Activated CD8-positive, alpha-beta memory T cell treated with anti-CD3 and anti-CD28 coated beads, Interleukin-2, amount 10 ng/mL, durations not matched to agents 7 days and 5 days (primary cell): ENCODE measurements at regions not wholly inside any gene's neighbourhood (a gene's known extent, or its start where the extent isn't known, plus 50 kb on each side); places are given as distances from the start of the nearest gene placed in this dataset.

Source experiments
- ATAC-seq: fragments of 150-1000 bp; cut with Tn5 transposase; one replicate; pipeline ENCODE4 v1.10.0; 2021; ENCODE audit warnings: moderate library complexity
- CTCF ChIA-PET: fragments of 350-600 bp; sonication (Branson Sonifier 250); formaldehyde crosslinking; loops from one replicate; lab custom pipeline; 2021; ENCODE audit warnings: antibody characterized with exemption; lab: Charles Lee
- DNase-seq: peaks from one replicate; pipeline ENCODE4 v3.0.0-alpha.2; 2020
- H3K27ac Mint-ChIP-seq: one replicate; pipeline ENCODE4 v1.8.0; 2021; ENCODE audit warnings: mild to moderate bottlenecking, mixed read lengths
- H3K27me3 Mint-ChIP-seq: one replicate; pipeline ENCODE4 v1.8.0; 2021; ENCODE audit warnings: mixed read lengths
- H3K36me3 Mint-ChIP-seq: one replicate; pipeline ENCODE4 v1.8.0; 2021; ENCODE audit warnings: mild to moderate bottlenecking, mixed read lengths
- H3K4me1 Mint-ChIP-seq: one replicate; pipeline ENCODE4 v1.8.0; 2021; ENCODE audit warnings: mixed read lengths
- H3K4me3 Mint-ChIP-seq: one replicate; pipeline ENCODE4 v1.8.0; 2021; ENCODE audit warnings: mild to moderate bottlenecking, moderate library complexity, mixed read lengths
- H3K9me3 Mint-ChIP-seq: one replicate; pipeline ENCODE4 v1.8.0; 2022; ENCODE audit warnings: low read depth, mixed read lengths

GRCh38 chrX:150234126-150234525 lies 129.0 kb upstream of the MAMLD1 start:
- Mint-ChIP-seq H3K36me3 (no peaks in the 10 kb centered on the region), H3K27me3 (no peaks in the 10 kb centered on the region), H3K27ac (no peak overlapping the region), H3K4me1 (no peaks in the 10 kb centered on the region), H3K4me3 (no peak overlapping the region), H3K9me3 (no peaks in the 10 kb centered on the region)
- DNase-seq (no peak), ATAC-seq (no peak)
- CTCF ChIA-PET = no interaction called here

- Mint-ChIP-seq H3K4me3 (no peak overlapping the region), H3K27ac (no peak overlapping the region), H3K9me3 (no peaks in the 10 kb centered on the region), H3K27me3 (no peaks in the 10 kb centered on the region), H3K36me3 (no peaks in the 10 kb centered on the region), H3K4me1 (no peaks in the 10 kb centered on the region)
- no peak for ATAC-seq
- no peak for DNase-seq
- CTCF ChIA-PET = no interaction called here
These were observed 126.8 kb upstream of the MAMLD1 start for GRCh38 chrX:150236327-150236726.

- CTCF ChIA-PET = interaction anchor here (1.2 kb wide), 1 partner anchor 15 kb away, joined by 3 read pairs; no protein-coding TSS in a partner anchor
- Mint-ChIP-seq H3K4me3 (no peak overlapping the region), H3K4me1 (no peaks in the 10 kb centered on the region), H3K36me3 (no peaks in the 10 kb centered on the region), H3K27ac (no peak overlapping the region), H3K27me3 (no peaks in the 10 kb centered on the region), H3K9me3 (no peaks in the 10 kb centered on the region)
- DNase-seq (no peak), ATAC-seq (no peak)
These were observed 124.3 kb upstream of the MAMLD1 start for GRCh38 chrX:150238632-150239382.

DNA sequence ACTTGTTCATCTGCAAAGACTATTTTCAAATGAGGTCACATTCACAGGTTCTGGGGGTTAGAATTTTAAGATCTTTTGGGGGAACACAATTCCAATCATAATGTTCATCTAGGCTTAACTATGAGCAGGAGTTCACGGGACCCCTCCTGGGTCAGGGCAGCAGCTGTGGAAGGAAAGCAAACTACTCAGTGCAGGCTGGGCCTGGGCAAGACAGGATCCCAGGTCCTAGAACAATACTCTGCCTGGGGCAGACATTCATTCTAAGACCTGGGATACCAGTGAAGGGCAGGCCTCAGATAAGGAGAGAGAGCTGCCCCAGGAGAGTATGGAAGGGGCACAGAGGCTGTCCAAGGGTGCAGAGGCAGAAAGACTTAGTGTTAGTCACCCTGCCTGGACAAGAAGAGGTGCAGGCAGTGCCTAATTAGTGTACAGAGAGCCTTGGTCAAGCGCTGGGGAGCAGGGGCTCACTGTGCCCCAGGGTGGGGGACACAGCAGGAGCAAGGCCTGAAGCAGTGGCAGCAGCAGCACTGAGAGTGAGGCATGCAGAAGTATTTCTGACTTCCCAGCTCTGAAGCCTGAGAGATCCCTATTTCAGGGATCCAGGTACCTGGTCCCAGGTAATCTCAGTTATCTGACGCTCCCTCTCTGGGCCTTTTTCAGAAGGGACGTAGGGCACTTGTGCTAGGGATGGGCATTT lies 123.0 kb upstream of the MAMLD1 start:
- no peaks in the 10 kb centered on the region for H3K36me3 Mint-ChIP-seq
- ATAC-seq (no peak), DNase-seq (no peak)
- no peaks in the 10 kb centered on the region for H3K9me3 Mint-ChIP-seq
- no peak overlapping the region for H3K27ac Mint-ChIP-seq
- no peaks in the 10 kb centered on the region for H3K4me1 Mint-ChIP-seq
- no peak overlapping the region for H3K4me3 Mint-ChIP-seq
- CTCF ChIA-PET = interaction anchor here (1.2 kb wide), 1 partner anchor 17 kb away, joined by 3 read pairs; no protein-coding TSS in a partner anchor
- H3K27me3 Mint-ChIP-seq = no peaks in the 10 kb centered on the region

DNA sequence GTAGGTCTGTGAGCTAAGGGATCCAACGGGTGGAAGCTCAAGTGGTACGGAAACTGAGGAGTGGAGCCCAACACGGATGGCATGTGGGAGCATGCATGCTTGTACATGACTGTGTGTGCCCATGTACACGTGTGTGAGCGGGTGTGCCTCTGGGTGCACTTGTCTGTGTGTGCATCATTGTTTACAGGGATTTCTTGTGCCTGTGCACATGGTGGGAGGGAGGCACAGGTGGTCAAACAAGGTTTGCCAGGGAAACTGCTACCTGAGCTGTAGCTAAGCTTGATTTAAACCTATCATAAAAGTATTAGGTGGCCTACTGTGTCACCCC lies 122.5 kb upstream of the MAMLD1 start:
- Mint-ChIP-seq H3K4me1 (no peaks in the 10 kb centered on the region), H3K27me3 (no peaks in the 10 kb centered on the region), H3K36me3 (no peaks in the 10 kb centered on the region), H3K4me3 (no peak overlapping the region), H3K27ac (no peak overlapping the region), H3K9me3 (no peaks in the 10 kb centered on the region)
- ATAC-seq (no peak), DNase-seq (no peak)
- CTCF ChIA-PET = no interaction called here

- CTCF ChIA-PET = no interaction called here
- H3K9me3 Mint-ChIP-seq = no peaks in the 10 kb centered on the region
- DNase-seq (no peak), ATAC-seq (no peak)
- peaks cover 20% of the 10 kb centered on the region for H3K4me1 Mint-ChIP-seq
- no peaks in the 10 kb centered on the region for H3K36me3 Mint-ChIP-seq
- no peak overlapping the region for H3K27ac Mint-ChIP-seq
- no peak overlapping the region for H3K4me3 Mint-ChIP-seq
- H3K27me3 Mint-ChIP-seq = no peaks in the 10 kb centered on the region
These were observed 109.0 kb upstream of the MAMLD1 start for GRCh38 chrX:150253959-150254620.

GRCh38 chrX:150254909-150255308 lies 108.2 kb upstream of the MAMLD1 start:
- peaks cover 20% of the 10 kb centered on the region for H3K4me1 Mint-ChIP-seq
- no peaks in the 10 kb centered on the region for H3K27me3 Mint-ChIP-seq
- no peak overlapping the region for H3K27ac Mint-ChIP-seq
- DNase-seq = no peak
- CTCF ChIA-PET = no interaction called here
- no peak for ATAC-seq
- H3K4me3 Mint-ChIP-seq = no peak overlapping the region
- H3K36me3 Mint-ChIP-seq = no peaks in the 10 kb centered on the region
- no peaks in the 10 kb centered on the region for H3K9me3 Mint-ChIP-seq

DNA sequence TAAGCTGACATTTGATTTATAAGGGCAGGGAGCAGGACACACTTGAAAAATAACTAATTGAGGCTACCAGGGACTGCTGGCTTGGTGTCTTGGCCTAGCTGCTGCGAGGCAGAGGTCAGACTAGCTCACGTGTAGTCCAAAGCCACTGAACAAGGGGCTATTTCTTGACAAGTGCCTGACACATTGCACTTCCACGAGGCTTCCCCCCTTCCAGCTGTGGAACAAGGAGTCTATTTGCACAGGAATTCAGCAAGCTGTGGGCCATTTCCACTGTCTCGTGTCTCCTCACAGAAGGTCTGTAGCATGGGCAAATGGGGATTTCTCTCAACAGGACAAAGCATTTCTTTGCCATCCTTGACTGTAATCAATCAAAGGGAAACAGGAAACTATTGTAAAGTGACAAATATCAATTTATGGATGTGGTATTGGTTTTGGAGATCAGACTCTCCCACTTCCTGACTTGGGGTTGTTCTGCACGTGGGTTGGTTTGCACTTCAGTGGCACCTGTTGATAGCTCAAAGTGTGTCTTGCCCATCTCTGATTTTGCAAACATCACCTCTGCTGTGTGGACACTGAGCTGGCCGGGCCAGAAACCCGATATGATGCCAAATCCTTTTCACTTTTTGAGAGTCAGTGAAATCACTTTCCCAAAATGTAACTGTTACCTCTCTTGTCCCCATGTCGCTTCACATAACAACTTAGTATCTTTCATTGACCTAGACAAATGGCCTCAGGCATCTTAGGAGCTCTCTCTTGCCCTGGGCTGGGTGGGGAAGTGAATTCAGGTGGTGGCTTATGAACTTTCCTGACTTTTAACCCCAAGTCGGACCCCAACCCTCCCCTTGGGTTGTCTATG lies 107.4 kb upstream of the MAMLD1 start:
- no peaks in the 10 kb centered on the region for H3K27me3 Mint-ChIP-seq
- no peak for DNase-seq
- peaks cover 20% of the 10 kb centered on the region for H3K4me1 Mint-ChIP-seq
- no peaks in the 10 kb centered on the region for H3K36me3 Mint-ChIP-seq
- no peaks in the 10 kb centered on the region for H3K9me3 Mint-ChIP-seq
- no peak overlapping the region for H3K4me3 Mint-ChIP-seq
- no peak overlapping the region for H3K27ac Mint-ChIP-seq
- no peak for ATAC-seq
- CTCF ChIA-PET = no interaction called here

- Mint-ChIP-seq H3K4me3 (no peak overlapping the region), H3K27ac (no peak overlapping the region), H3K27me3 (no peaks in the 10 kb centered on the region), H3K9me3 (no peaks in the 10 kb centered on the region), H3K4me1 (peaks cover 20% of the 10 kb centered on the region), H3K36me3 (no peaks in the 10 kb centered on the region)
- CTCF ChIA-PET = no interaction called here
- ATAC-seq = no peak
- no peak for DNase-seq
These were observed 106.8 kb upstream of the MAMLD1 start for GRCh38 chrX:150256297-150256650.

DNA sequence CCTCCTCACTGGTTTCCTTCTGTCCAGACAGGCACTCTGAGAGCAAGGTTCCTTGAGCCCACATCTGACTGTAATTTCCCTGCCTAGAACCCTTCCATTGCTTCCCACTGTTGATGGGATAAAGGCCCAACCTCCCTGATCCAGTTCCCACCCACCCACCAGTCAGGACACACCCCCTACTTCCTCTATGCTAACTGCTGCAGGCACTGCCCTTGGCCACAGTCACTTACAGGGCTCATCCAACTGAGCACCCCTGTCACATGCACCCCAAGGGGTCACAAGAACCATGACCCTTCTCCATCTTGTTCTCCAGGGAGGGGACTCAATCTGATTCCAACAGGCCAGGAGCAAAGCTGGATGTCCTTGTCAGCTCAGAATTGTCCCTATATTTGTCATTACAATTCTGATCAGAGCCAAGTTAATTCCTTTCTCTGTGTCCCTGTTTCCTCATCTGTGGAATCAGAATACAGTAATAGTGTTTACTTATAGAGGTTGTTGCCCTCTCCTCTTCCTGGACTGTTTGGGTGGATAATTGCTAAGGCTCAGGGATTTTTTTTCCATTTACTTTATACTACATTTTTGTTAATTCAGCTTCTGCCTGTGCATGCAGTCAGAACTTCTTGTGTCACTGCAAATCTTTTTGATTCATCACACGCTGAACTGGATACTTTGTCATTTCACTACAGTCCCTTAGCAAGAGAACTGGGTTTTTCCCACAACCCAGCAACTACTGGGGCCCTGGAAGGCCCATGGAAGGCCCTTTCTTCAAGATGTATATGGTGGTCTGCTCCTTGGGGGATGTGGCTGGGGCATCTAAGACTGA lies 105.6 kb upstream of the MAMLD1 start:
- H3K9me3 Mint-ChIP-seq = no peaks in the 10 kb centered on the region
- H3K27me3 Mint-ChIP-seq = no peaks in the 10 kb centered on the region
- ATAC-seq (no peak), DNase-seq (no peak)
- no peak overlapping the region for H3K4me3 Mint-ChIP-seq
- H3K36me3 Mint-ChIP-seq = no peaks in the 10 kb centered on the region
- CTCF ChIA-PET = no interaction called here
- peaks cover 20% of the 10 kb centered on the region for H3K4me1 Mint-ChIP-seq
- H3K27ac Mint-ChIP-seq = no peak overlapping the region

GRCh38 chrX:150258176-150258425 lies 105.0 kb upstream of the MAMLD1 start:
- H3K36me3 Mint-ChIP-seq = no peaks in the 10 kb centered on the region
- ATAC-seq = no peak
- peaks cover 20% of the 10 kb centered on the region for H3K4me1 Mint-ChIP-seq
- no peaks in the 10 kb centered on the region for H3K9me3 Mint-ChIP-seq
- H3K27me3 Mint-ChIP-seq = no peaks in the 10 kb centered on the region
- CTCF ChIA-PET = no interaction called here
- no peak overlapping the region for H3K27ac Mint-ChIP-seq
- no peak for DNase-seq
- H3K4me3 Mint-ChIP-seq = no peak overlapping the region

DNA sequence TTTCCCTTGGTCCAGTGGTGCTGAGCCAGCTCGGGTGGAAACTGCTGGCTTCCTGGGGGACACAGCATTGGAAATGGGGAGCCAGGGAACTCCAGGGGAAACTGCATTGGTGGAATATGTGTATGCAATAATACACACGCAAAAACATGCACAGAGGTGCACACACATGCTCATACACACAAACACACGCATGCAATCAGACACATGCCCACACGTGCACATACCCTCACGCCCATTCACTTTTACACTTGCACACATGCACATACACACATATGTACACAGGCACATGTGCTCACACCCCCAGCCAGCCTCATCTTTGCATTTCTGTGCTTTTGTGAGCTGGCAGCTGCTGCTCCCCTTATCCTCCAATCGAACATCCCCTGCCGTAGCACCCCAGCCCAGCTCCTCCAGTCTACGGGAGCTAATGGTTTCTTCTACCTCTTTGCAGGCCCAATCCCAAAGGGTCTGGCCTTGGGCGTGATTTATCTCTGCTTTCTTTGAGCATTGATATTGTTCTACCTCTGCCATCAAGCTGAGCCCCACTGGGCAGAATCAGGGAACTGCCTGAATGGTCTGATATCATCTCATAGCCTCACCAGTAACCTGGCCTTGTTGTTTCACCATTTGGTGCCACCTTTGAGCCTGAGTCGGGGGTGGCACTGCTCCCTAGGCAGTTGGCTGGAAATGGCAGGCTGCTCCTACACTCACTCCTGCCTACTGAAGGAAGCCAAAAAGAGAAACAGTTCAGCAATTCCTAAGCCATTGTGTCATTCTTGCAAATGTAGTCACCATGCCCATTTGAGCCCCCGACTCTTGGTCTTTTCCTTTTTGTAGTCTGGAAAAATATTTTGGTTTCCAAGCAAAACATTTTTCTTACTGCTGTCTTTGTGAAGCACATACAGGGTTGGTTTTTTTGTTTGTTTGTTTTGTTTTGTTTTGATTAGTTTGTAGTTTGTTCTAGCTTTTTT lies 104.4 kb upstream of the MAMLD1 start:
- ATAC-seq (no peak), DNase-seq (no peak)
- CTCF ChIA-PET = no interaction called here
- Mint-ChIP-seq H3K4me3 (no peak overlapping the region), H3K9me3 (no peaks in the 10 kb centered on the region), H3K4me1 (peaks cover 20% of the 10 kb centered on the region), H3K27ac (no peak overlapping the region), H3K27me3 (no peaks in the 10 kb centered on the region), H3K36me3 (no peaks in the 10 kb centered on the region)
